ENCODE measurements at regions not wholly inside any gene's neighbourhood (a gene's known extent, or its start where the extent isn't known, plus 50 kb on each side); places are given as distances from the start of the nearest gene placed in this dataset.

GRCh38 chr11:36791957-36792356 is 193.9 kb upstream of the RAG2 start:
- H3K9me3 ChIP-seq: no peaks in the 10 kb centered on the region
- intact Hi-C loops (cut with DNase I): no loop called here
- H3K4me3 ChIP-seq: no peak overlapping the region
- no peaks in the 10 kb centered on the region for H3K36me3 ChIP-seq
- ATAC-seq: no peak
- H3K27ac ChIP-seq: no peak overlapping the region
- H3K27me3 ChIP-seq (ENCODE audit: low read depth): no peaks in the 10 kb centered on the region
- H3K4me1 ChIP-seq: no peaks in the 10 kb centered on the region
- no peak for DNase-seq
- TF ChIP-seq, protein P1, sequence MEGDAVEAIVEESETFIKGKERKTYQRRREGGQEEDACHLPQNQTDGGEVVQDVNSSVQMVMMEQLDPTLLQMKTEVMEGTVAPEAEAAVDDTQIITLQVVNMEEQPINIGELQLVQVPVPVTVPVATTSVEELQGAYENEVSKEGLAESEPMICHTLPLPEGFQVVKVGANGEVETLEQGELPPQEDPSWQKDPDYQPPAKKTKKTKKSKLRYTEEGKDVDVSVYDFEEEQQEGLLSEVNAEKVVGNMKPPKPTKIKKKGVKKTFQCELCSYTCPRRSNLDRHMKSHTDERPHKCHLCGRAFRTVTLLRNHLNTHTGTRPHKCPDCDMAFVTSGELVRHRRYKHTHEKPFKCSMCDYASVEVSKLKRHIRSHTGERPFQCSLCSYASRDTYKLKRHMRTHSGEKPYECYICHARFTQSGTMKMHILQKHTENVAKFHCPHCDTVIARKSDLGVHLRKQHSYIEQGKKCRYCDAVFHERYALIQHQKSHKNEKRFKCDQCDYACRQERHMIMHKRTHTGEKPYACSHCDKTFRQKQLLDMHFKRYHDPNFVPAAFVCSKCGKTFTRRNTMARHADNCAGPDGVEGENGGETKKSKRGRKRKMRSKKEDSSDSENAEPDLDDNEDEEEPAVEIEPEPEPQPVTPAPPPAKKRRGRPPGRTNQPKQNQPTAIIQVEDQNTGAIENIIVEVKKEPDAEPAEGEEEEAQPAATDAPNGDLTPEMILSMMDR (IDR thresholded peaks at IDR 0.05): no peak

DNA sequence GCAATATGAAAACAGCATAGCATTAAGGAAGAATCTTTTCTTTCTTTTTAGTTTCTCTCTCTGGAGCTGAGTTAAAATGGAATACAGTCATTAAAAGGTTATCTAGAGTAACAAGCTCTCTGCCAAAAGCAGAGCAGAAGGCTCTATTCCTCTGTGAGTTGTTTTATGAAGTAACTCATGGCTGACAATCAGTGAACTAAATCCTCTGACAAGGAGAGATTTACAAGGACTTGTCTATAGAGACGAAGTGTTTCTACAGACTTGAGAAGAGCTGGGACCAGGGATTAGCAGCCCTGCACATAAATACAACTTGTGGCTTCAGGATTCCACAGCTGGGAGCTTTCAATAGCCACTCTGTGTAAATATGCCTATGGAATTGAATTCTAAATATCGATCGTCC is 192.5 kb upstream of the RAG2 start:
- Histone ChIP-seq H3K9me3 (no peaks in the 10 kb centered on the region), H3K4me3 (no peak overlapping the region), H3K27me3 (ENCODE audit: low read depth) (no peaks in the 10 kb centered on the region), H3K36me3 (no peaks in the 10 kb centered on the region), H3K4me1 (no peaks in the 10 kb centered on the region), H3K27ac (no peak overlapping the region)
- TF ChIP-seq, protein P1 (IDR thresholded peaks at IDR 0.05): no peak
- ATAC-seq (no peak), DNase-seq (no peak)
- intact Hi-C loops (cut with DNase I): no loop called here

DNA sequence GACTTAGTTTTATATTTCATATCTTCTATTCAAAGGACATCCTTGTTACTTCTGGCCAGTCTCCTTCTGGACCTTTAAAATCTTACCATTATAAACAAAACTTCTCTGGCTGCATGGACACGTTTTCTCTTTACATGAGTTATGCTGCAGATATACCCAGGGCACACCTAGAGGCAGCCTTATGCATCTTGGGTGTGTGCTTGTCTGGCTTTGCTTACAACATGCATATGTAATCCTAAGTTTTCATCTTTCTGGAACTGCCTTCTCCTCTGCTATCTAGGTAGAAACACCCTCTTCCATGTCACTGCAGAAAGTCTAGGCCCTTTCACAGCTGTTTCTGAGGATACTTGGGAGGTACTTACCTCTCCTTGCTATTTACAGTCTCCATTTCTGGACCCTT is 185.8 kb upstream of the RAG2 start:
- intact Hi-C loops (cut with DNase I): no loop called here
- no peak for DNase-seq

DNA sequence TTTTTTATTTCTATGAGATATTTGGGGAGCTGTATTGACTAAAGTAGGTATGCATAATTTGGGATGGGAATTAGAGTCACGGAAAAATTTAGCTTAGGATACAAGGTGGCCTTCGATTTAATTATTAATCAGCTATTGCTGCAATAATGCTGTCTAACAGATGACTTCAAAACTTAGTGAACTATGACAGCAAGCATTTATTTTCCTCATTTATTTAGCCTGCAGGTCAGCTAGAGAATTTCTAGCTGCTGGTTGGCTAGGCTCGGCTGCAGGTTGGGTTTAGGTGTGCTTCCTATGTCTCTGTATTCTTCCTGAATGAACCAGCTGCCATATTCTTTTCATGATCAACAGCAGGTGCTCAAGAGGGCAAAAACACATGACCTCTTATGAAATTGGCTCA is 181.8 kb upstream of the RAG2 start:
- Histone ChIP-seq H3K4me3 (no peak overlapping the region), H3K27me3 (ENCODE audit: low read depth) (no peaks in the 10 kb centered on the region), H3K36me3 (no peaks in the 10 kb centered on the region), H3K4me1 (no peaks in the 10 kb centered on the region), H3K27ac (no peak overlapping the region), H3K9me3 (no peaks in the 10 kb centered on the region)
- ATAC-seq (no peak), DNase-seq (no peak)
- intact Hi-C loops (cut with DNase I): no loop called here
- TF ChIP-seq, protein P1 (IDR thresholded peaks at IDR 0.05): no peak

More for the DNA sequence above, 185.8 kb upstream of the RAG2 start:
- TF ChIP-seq, protein P1 (IDR thresholded peaks at IDR 0.05): no peak
- Histone ChIP-seq H3K27ac (no peak overlapping the region), H3K4me3 (no peak overlapping the region), H3K4me1 (no peaks in the 10 kb centered on the region), H3K9me3 (no peaks in the 10 kb centered on the region), H3K36me3 (no peaks in the 10 kb centered on the region), H3K27me3 (ENCODE audit: low read depth) (no peaks in the 10 kb centered on the region)
- no peak for ATAC-seq

GRCh38 chr11:36777311-36777710 is 179.3 kb upstream of the RAG2 start:
- DNase-seq (no peak), ATAC-seq (no peak)
- Histone ChIP-seq H3K4me1 (no peaks in the 10 kb centered on the region), H3K36me3 (no peaks in the 10 kb centered on the region), H3K27ac (no peak overlapping the region), H3K4me3 (no peak overlapping the region), H3K9me3 (no peaks in the 10 kb centered on the region), H3K27me3 (ENCODE audit: low read depth) (no peaks in the 10 kb centered on the region)
- intact Hi-C loops (cut with DNase I): no loop called here
- TF ChIP-seq, protein P1 (IDR thresholded peaks at IDR 0.05): no peak

GRCh38 chr11:36775756-36776155 is 177.7 kb upstream of the RAG2 start:
- intact Hi-C loops (cut with DNase I): no loop called here
- no peak for ATAC-seq

More at GRCh38 chr11:36775756-36776155, 177.7 kb upstream of the RAG2 start:
- TF ChIP-seq, protein P1 (IDR thresholded peaks at IDR 0.05): no peak
- DNase-seq: no peak
- Histone ChIP-seq H3K4me1 (no peaks in the 10 kb centered on the region), H3K9me3 (no peaks in the 10 kb centered on the region), H3K27ac (no peak overlapping the region), H3K4me3 (no peak overlapping the region), H3K36me3 (no peaks in the 10 kb centered on the region), H3K27me3 (ENCODE audit: low read depth) (no peaks in the 10 kb centered on the region)
